H1 (cell line): ENCODE measurements at regions not wholly inside any gene's neighbourhood (a gene's known extent, or its start where the extent isn't known, plus 50 kb on each side); places are given as distances from the start of the nearest gene placed in this dataset.

Source experiments
- ZNF274 ChIP-seq: IDR thresholded peaks from 2 replicates; pipeline ENCODE4 v1.7.0; 2012; ENCODE audit warnings: low read length, borderline replicate concordance; ENCODE audit errors: extremely low read depth

DNA sequence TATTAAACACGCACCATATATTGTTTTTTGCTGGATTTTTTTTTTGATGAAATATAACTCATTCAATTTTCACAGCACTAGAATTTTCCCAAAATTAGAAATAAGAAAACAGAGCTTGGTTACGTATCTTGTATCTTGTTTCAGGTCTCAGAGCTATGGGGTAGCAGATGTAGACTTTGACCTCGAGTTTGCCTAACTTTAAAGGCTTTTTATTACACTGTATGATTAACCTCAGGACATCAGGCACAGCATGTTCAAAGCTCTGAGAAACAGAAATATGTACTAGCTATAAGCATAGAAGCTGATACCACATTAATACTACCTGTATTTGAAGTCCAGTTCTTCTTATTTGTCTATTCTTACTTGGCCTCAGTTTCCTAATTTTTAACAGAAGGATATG is 171.9 kb upstream of the KITLG start (continued):
- no peak for TF ChIP-seq ZNF274
